ENCODE measurements at regions not wholly inside any gene's neighbourhood (a gene's known extent, or its start where the extent isn't known, plus 50 kb on each side); places are given as distances from the start of the nearest gene placed in this dataset.

DNA sequence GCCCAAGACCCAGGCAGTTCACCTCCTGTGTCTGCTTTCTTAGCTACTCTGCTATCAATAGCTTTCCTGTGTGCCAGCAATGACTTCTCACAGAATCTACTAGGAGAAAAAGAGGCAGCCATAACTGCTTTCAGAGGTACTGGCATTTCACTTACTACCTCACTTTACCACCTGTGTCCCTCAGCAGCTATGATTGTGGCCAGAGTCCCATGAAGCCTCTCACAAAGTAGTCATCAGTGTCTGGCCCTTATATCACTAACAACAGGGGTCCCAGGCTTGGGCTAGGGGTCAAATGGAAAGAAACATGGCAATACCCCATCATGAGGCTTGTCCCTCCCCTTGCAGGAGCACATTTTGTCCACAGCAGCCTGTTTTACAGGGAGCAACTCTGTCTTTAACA, 62.7 kb upstream of the EPS8L3 start:
- Histone ChIP-seq H3K4me3 (no peak overlapping the region), H3K4me1 (peaks cover 13% of the 10 kb centered on the region), H3K36me3 (ENCODE audit: low read depth, missing control alignments) (no peaks in the 10 kb centered on the region), H3K27me3 (no peaks in the 10 kb centered on the region), H3K9me3 (no peaks in the 10 kb centered on the region), H3K27ac (peak overlapping the region in 1 of 2 donors; percentile 66)
- intact Hi-C loops (cut with DNase I; ENCODE audit: low total_unique reads), result no loop called here
- TF ChIP-seq POLR2A (IDR thresholded peaks at IDR 0.05), result no peak
- TF ChIP-seq, protein P1, sequence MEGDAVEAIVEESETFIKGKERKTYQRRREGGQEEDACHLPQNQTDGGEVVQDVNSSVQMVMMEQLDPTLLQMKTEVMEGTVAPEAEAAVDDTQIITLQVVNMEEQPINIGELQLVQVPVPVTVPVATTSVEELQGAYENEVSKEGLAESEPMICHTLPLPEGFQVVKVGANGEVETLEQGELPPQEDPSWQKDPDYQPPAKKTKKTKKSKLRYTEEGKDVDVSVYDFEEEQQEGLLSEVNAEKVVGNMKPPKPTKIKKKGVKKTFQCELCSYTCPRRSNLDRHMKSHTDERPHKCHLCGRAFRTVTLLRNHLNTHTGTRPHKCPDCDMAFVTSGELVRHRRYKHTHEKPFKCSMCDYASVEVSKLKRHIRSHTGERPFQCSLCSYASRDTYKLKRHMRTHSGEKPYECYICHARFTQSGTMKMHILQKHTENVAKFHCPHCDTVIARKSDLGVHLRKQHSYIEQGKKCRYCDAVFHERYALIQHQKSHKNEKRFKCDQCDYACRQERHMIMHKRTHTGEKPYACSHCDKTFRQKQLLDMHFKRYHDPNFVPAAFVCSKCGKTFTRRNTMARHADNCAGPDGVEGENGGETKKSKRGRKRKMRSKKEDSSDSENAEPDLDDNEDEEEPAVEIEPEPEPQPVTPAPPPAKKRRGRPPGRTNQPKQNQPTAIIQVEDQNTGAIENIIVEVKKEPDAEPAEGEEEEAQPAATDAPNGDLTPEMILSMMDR (IDR thresholded peaks at IDR 0.05), result no peak
- DNase-seq, result no peak

DNA sequence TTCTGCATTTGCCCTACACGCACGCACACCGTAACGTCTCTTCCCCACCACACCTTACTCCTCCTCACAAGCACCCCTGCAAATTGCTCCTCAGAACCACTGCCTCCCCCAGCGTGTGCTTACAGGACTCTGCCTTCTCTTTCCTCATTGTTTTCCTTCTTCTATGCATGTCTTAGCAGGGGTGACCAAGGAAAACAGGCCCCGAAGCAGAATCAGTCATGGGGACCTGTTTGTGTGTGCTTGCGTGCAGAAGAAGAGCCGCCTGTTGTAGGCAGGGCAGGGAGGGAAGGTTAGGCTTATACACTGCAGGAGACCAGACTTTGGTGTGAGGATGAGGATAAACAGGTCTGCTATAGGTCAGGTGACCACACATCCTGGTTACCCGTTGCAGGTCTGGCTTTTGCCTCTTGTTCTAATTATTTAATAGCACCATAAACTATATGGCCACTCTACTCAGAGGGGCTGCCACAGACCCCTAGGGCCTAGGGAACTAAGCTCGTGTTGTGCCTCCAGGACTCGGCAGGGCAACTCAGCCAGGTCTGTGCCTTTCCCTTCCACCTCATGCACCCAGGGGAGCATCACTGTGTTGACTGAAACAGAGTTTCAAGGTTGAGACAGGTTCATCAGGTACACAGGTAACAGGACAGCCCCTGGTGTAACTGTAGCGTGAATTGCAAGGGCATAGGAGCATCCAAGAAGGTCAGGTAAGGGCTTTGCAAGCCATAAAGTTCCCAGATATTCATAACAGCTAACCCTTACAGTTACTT, 60.8 kb upstream of the EPS8L3 start:
- no peak overlapping the region for H3K27ac ChIP-seq
- no peaks in the 10 kb centered on the region for H3K9me3 ChIP-seq
- DNase-seq, result no peak
- intact Hi-C loops (cut with DNase I; ENCODE audit: low total_unique reads), result no loop called here
- H3K27me3 ChIP-seq, result no peaks in the 10 kb centered on the region
- no peak overlapping the region for H3K4me3 ChIP-seq
- no peak for TF ChIP-seq POLR2A (IDR thresholded peaks at IDR 0.05)
- TF ChIP-seq, protein P1 (IDR thresholded peaks at IDR 0.05), result no peak
- no peaks in the 10 kb centered on the region for H3K36me3 ChIP-seq (ENCODE audit: low read depth, missing control alignments)
- peaks cover 13% of the 10 kb centered on the region for H3K4me1 ChIP-seq
- 81 to 86% methylated on average over 12 of the region's 12 CpGs for WGBS, 2 donors

GRCh38 chr1:109823543-109824348, 60.0 kb upstream of the EPS8L3 start:
- Histone ChIP-seq H3K4me3 (no peak overlapping the region), H3K27me3 (no peaks in the 10 kb centered on the region), H3K36me3 (ENCODE audit: low read depth, missing control alignments) (no peaks in the 10 kb centered on the region), H3K4me1 (peaks cover 14% of the 10 kb centered on the region), H3K27ac (no peak overlapping the region), H3K9me3 (no peaks in the 10 kb centered on the region)
- TF ChIP-seq, protein P1 (IDR thresholded peaks at IDR 0.05), result no peak
- no peak for TF ChIP-seq POLR2A (IDR thresholded peaks at IDR 0.05)
- intact Hi-C loops (cut with DNase I; ENCODE audit: low total_unique reads), result no loop called here
- WGBS, 2 donors, result 72 to 77% methylated on average over 9 to 16 of the region's 16 CpGs
- DNase-seq, result peak; percentile 47

GRCh38 chr1:109822749-109823542, 59.2 kb upstream of the EPS8L3 start:
- Histone ChIP-seq H3K9me3 (no peaks in the 10 kb centered on the region), H3K4me3 (no peak overlapping the region), H3K27me3 (no peaks in the 10 kb centered on the region), H3K27ac (no peak overlapping the region), H3K4me1 (peaks cover 22% of the 10 kb centered on the region), H3K36me3 (ENCODE audit: low read depth, missing control alignments) (no peaks in the 10 kb centered on the region)
- intact Hi-C loops (cut with DNase I; ENCODE audit: low total_unique reads), result no loop called here
- TF ChIP-seq POLR2A (IDR thresholded peaks at IDR 0.05), result no peak
- TF ChIP-seq, protein P1 (IDR thresholded peaks at IDR 0.05), result no peak
- WGBS, 2 donors, result 90 to 91% methylated on average over 6 of the region's 6 CpGs
- DNase-seq, result no peak
